K562 (cell line): ENCODE measurements at regions not wholly inside any gene's neighbourhood (a gene's known extent, or its start where the extent isn't known, plus 50 kb on each side); places are given as distances from the start of the nearest gene placed in this dataset.
"Not testable (repeated sequence)": the region's sequence is repeated elsewhere in the genome, so short reads cannot be mapped to it uniquely, and the experiment has no call there.

Source experiments
- ATAC-seq: fragments of 200-7000 bp; cut with Tn5 transposase; 3 replicates; pipeline ENCODE4 v1.9.1; 2020; ENCODE audit warnings: moderate library complexity
- BruUV-seq: library from RNA; stranded (reverse); fragments of 400-500 nt; replicated peaks from 2 replicates; lab custom pipeline; 2021; lab: Mats Ljungman, UMichigan
- CTCF ChIA-PET: fragments of 300-600 bp; formaldehyde crosslinking; extraction: SDS; loops from one replicate; lab custom pipeline; 2021; ENCODE audit warnings: low intra/inter-chr PET ratio; lab: Yijun Ruan, JAX
- POLR2A ChIA-PET: fragments of 300-600, 350-650 bp; sonication (Branson Sonifier 250); formaldehyde crosslinking; extraction: SDS; loops from one replicate; lab custom pipeline; 2021; ENCODE audit warnings: antibody characterized with exemption, inconsistent platforms; lab: Yijun Ruan, JAX
- DNase-seq, 4 experiments: peaks; one replicate each; pipeline versions ENCODE4 v3.0.0 to v3.0.0-alpha.2; 2011 to 2018; ENCODE audit warnings: low spot score in 3 of 4, mixed read lengths in 3 of 4; ENCODE audit errors: extremely low read depth in 1 of 4
- FAIRE-seq: peaks from 2 replicates; lab custom pipeline; 2011; peaks lifted over from hg19 to GRCh38; lab: Jason Lieb, UNC
- H2AFZ ChIP-seq: 2 replicates; pipeline ENCODE4 v1.6.0; 2011; ENCODE audit warnings: low read depth, low read length, control low read depth, inconsistent platforms
- H3K27ac ChIP-seq: fragments of 200-600 bp; 3 replicates; pipeline ENCODE4 v1.8.0; 2011; ENCODE audit warnings: low read depth, mild to moderate bottlenecking, control low read depth, inconsistent platforms, low read length, moderate library complexity, mixed read lengths; ENCODE audit errors: extremely low read depth
- H3K27me3 ChIP-seq, 2 experiments: fragments of 300-600 bp in 1 of 2; 2 replicates in 1 of 2; 3 replicates in 1 of 2; pipeline versions ENCODE4 v1.6.0 to v1.8.0; 2011; ENCODE audit warnings: inconsistent platforms in 2 of 2, low read length in 2 of 2, mild to moderate bottlenecking in 1 of 2, mixed read lengths in 1 of 2, moderate library complexity in 1 of 2; ENCODE audit not compliant: control insufficient read depth in 2 of 2, insufficient read depth in 2 of 2
- H3K36me3 ChIP-seq: fragments of 300-600 bp; 3 replicates; pipeline ENCODE4 v1.8.0; 2011; ENCODE audit warnings: mild to moderate bottlenecking, low read length, inconsistent platforms; ENCODE audit not compliant: control insufficient read depth, insufficient read depth
- H3K4me1 ChIP-seq, 2 experiments: fragments of 200-600 bp in 1 of 2; replicated peaks in 1 of 2; 2 replicates in 1 of 2; 3 replicates in 1 of 2; pipeline versions ENCODE4 v1.5.1 to v1.8.0; 2011; ENCODE audit warnings: inconsistent platforms in 2 of 2, low read length in 2 of 2, mild to moderate bottlenecking in 1 of 2, mixed read lengths in 1 of 2, moderate library complexity in 1 of 2; ENCODE audit not compliant: control insufficient read depth in 2 of 2, insufficient read depth in 2 of 2
- H3K4me2 ChIP-seq: 2 replicates; pipeline ENCODE4 v1.6.1; 2011; ENCODE audit warnings: low read length, control low read depth, inconsistent platforms, mixed read lengths; ENCODE audit not compliant: insufficient read depth
- H3K4me3 ChIP-seq: fragments of 200-600 bp; sonication (generic), shearing (Covaris generic); 2 replicates; pipeline ENCODE4 v1.5.1; 2016; ENCODE audit warnings: control low read depth, inconsistent platforms
- H3K79me2 ChIP-seq: fragments of 200-600 bp; 3 replicates; pipeline ENCODE4 v1.8.0; 2011; ENCODE audit warnings: low read length, inconsistent platforms; ENCODE audit not compliant: control insufficient read depth, insufficient read depth
- H3K9ac ChIP-seq, 2 experiments: 2 replicates each; pipeline versions ENCODE4 v1.6.0 to v1.6.1; 2011; ENCODE audit warnings: low read depth in 2 of 2, low read length in 2 of 2, control low read depth in 1 of 2, inconsistent platforms in 1 of 2, mild to moderate bottlenecking in 1 of 2, mixed read lengths in 1 of 2; ENCODE audit not compliant: insufficient read depth in 1 of 2
- H3K9me1 ChIP-seq: one replicate; pipeline ENCODE4 v1.6.0; 2011; ENCODE audit warnings: inconsistent platforms, mild to moderate bottlenecking, low read length, moderate library complexity; ENCODE audit not compliant: control insufficient read depth, insufficient read depth
- H3K9me3 ChIP-seq: replicated peaks from 2 replicates; pipeline ENCODE4 v1.5.1; 2011; ENCODE audit warnings: low read depth, low read length, inconsistent platforms; ENCODE audit not compliant: control insufficient read depth, insufficient read depth
- H4K20me1 ChIP-seq: replicated peaks from 2 replicates; pipeline ENCODE4 v1.6.1; 2011; ENCODE audit warnings: low read length, inconsistent platforms, mixed read lengths; ENCODE audit not compliant: control insufficient read depth, insufficient read depth
- NFIC ChIP-seq: fragments of 450-650 bp; IDR thresholded peaks from 2 replicates; pipeline ENCODE4 v1.6.1; 2017; ENCODE audit warnings: mild to moderate bottlenecking, inconsistent platforms
- PTTG1 ChIP-seq: fragments of 450-650 bp; IDR thresholded peaks from 2 replicates; pipeline ENCODE4 v1.6.1; 2016; ENCODE audit warnings: low read depth, mild to moderate bottlenecking, missing genetic modification characterization, missing compliant biosample characterization
- WGBS: fragments of 100-300 bp; shearing (Covaris generic); methylation state at CpG from one replicate; pipeline ENCODE4 v1.1.6; 2016; ENCODE audit warnings: low coverage, mixed read lengths; ENCODE audit not compliant: insufficient coverage; ENCODE audit errors: missing lambda C conversion rate; 5-methylcytosine and 5-hydroxymethylcytosine counted together
- in situ Hi-C: fragments of 300-500 bp; cut with MboI; formaldehyde crosslinking; loops from 4 replicates; pipeline ENCODE4 v1.15.0; 2018; ENCODE audit warnings: inconsistent platforms, mixed read lengths
- intact Hi-C: fragments of 100-400 bp; cut with micrococcal nuclease; formaldehyde crosslinking; loops from 2 replicates; pipeline ENCODE4 v1.14.2; 2022

- Histone ChIP-seq H3K9ac (peak overlapping the region in 1 of 2 experiments; percentile 29; a peak in 1 of 4 replicates), H3K4me2 (no peak overlapping the region), H4K20me1 (no peaks in the 10 kb centered on the region), H3K4me3 (no peak overlapping the region), H3K27me3 (no peaks in the 10 kb centered on the region), H3K27ac (no peak overlapping the region), H3K4me1 (peaks cover 0 to 18% of the 10 kb centered on the region in 2 experiments; a peak in 4 of 5 replicates), H3K36me3 (no peaks in the 10 kb centered on the region), H3K9me3 (no peaks in the 10 kb centered on the region), H3K9me1 (no peaks in the 10 kb centered on the region), H2AFZ (0 out of 2 replicates have a peak overlapping the region, but pooled peaks have one; percentile 20), H3K79me2 (no peaks in the 10 kb centered on the region)
- ATAC-seq (peak; percentile 38), DNase-seq (no peak), FAIRE-seq (no peak)
- no TSS peak for BruUV-seq
- ChIA-PET CTCF (no interaction called here), POLR2A (interaction anchor here (0.9 to 1.4 kb wide), 3 partner anchors 8 to 104 kb away, joined by 3 to 5 read pairs (median 4); no protein-coding TSS in a partner anchor)
- in situ Hi-C loops (no loop called here), intact Hi-C loops (no loop called here)
- 31% methylated on average over 2 of the region's 2 CpGs for WGBS
- TF ChIP-seq NFIC (peak; percentile 57), PTTG1 (no peak)
Observed at GRCh38 chr1:157301477-157302198, 163.4 kb upstream of the ETV3 start.

GRCh38 chr1:157294387-157295145 lies 156.4 kb upstream of the ETV3 start:
- H3K4me1 ChIP-seq, intact Hi-C loops, H3K36me3 ChIP-seq, H3K9me1 ChIP-seq, DNase-seq, ATAC-seq, H3K9ac ChIP-seq, H3K9me3 ChIP-seq, H4K20me1 ChIP-seq, FAIRE-seq, H3K4me3 ChIP-seq, H3K27ac ChIP-seq, H3K4me2 ChIP-seq, H3K27me3 ChIP-seq, CTCF ChIA-PET, H2AFZ ChIP-seq, H3K79me2 ChIP-seq, in situ Hi-C loops, BruUV-seq: not testable (repeated sequence)
- 51% methylated on average over 6 of the region's 10 CpGs for WGBS
- POLR2A ChIA-PET: interaction anchor here (1.3 kb wide), 1 partner anchor 8 kb away, joined by 5 read pairs; no protein-coding TSS in a partner anchor
